Left lobe of liver (tissue), 2 donors: ENCODE measurements at regions not wholly inside any gene's neighbourhood (a gene's known extent, or its start where the extent isn't known, plus 50 kb on each side); places are given as distances from the start of the nearest gene placed in this dataset.
"Not testable (repeated sequence)": the region's sequence is repeated elsewhere in the genome, so short reads cannot be mapped to it uniquely, and the experiment has no call there.

Experiments used
- ATAC-seq: fragments of 200-7000 bp; cut with Tn5 transposase; one replicate; pipeline ENCODE4 v1.9.1; 2020; ENCODE audit warnings: mild to moderate bottlenecking, moderate library complexity
- DNase-seq: peaks from one replicate; pipeline ENCODE4 v3.0.0-alpha.2; 2020; ENCODE audit warnings: low spot score
- donor health status: DM: no; HTN: no; CAD: no; lungs with moderate emphysema.
- donor health status: DM: no; HTN: yes; CAD: no.

GRCh38 chr17:71631483-71631882 is 489.3 kb upstream of the SOX9 start:
- no peak for DNase-seq
- no peak for ATAC-seq

GRCh38 chr17:71632328-71632727 is 488.5 kb upstream of the SOX9 start:
- no peak for DNase-seq
- ATAC-seq: no peak

DNA sequence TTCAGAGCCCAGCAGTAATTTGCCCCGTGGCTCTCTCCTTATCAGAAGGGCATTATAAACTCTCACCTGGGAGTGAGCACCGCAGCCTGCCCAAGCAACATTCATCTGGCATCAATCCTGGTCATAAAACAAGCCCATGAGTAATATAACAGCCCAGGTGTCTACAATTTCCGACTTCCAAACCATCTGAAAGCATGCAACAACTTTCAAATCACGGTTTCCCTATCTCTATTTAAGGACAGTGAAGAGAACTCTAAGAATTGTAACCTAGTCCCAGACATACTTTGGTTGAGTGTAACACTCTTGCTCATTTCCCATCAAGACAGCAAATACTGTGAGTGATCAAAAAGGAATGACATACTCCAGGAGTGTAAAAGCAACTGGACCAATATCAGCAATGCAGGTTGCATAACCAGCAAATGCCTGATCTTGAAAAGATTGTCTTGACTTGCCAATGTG is 487.4 kb upstream of the SOX9 start:
- no peak for ATAC-seq
- DNase-seq: no peak

GRCh38 chr17:71634376-71634775 is 486.4 kb upstream of the SOX9 start:
- DNase-seq (no peak), ATAC-seq (no peak)

- no peak for DNase-seq
- no peak for ATAC-seq
Measured at GRCh38 chr17:71635187-71635586, 485.6 kb upstream of the SOX9 start.

GRCh38 chr17:71636644-71637043 is 484.2 kb upstream of the SOX9 start:
- DNase-seq: no peak
- ATAC-seq: no peak

DNA sequence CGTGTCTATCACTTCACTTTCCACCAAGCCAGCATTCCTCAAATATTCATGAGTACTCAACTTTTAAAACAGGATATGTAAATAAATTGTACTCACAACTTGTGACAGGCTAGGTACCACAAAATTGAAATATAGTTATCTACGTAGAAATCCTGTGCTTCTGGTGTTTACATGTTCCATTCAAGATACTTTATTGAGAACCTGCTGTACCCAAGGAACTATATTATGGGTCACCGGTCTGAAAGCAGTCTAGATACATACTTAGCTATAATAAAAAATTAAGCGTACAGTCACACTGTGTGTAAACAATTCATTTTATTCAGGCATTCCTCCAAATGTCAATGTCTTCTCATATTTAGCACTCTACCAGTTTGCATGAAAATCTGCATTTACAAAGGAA is 482.2 kb upstream of the SOX9 start:
- no peak for DNase-seq
- no peak for ATAC-seq

GRCh38 chr17:71639865-71640264 is 481.0 kb upstream of the SOX9 start:
- ATAC-seq: no peak
- no peak for DNase-seq

GRCh38 chr17:71646890-71647289 is 473.9 kb upstream of the SOX9 start:
- ATAC-seq, DNase-seq: not testable (repeated sequence)

DNA sequence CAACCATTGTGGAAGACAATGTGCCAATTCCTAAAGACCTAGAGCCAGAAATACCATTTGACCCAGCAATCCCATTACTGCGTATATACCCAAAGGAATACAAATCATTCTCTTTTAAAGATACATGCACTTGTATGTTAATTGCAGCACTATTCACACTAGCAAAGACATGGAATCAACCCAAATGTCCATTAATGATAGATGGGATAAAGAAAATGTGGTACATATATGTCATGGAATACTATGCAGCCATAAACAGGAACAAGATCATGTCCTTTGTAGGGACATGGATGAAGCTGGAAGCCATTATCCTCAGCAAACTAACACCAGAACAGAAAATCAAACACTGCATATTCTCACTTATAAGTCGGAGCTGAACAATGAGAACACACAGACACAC is 472.5 kb upstream of the SOX9 start:
- not testable (repeated sequence) for ATAC-seq, DNase-seq

DNA sequence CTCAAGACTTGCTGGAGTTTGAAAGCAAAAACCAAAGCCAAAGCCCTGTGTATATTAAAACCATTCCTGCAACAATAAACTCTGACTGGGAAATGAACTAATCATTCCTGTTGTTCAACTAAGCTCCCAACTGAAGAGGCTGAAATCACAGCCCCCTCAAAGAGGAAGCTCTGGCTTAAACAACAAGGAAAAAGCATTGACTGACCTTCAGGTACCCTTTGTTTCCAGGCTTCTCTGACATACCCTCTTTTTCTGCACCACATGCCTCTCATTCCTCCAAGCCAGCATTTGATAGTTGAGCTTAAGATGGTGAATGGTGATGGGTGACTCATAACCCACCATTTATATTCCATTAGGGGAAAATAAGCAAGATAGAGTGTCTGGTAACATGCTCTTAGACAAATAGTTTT is 470.9 kb upstream of the SOX9 start:
- no peak for ATAC-seq
- no peak for DNase-seq

DNA sequence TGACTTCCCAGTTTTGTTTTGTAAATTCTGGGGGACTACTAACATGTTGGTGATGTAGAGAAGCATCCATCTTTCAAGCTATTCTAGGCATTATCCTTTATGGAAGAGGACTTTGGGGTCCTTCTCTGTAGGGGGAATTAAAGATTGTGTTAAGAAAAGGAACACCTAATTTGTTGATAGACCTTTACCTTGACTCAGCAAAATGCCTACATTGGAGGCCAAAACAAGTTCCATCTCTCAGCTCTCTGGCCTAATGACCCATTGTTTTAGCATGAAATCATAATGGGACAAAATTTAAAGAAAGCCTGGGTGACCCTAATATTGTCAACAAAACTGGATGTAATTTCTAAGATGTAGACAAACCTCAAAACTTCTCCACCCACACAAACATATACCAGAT is 465.3 kb upstream of the SOX9 start:
- no peak for DNase-seq
- ATAC-seq: no peak

DNA sequence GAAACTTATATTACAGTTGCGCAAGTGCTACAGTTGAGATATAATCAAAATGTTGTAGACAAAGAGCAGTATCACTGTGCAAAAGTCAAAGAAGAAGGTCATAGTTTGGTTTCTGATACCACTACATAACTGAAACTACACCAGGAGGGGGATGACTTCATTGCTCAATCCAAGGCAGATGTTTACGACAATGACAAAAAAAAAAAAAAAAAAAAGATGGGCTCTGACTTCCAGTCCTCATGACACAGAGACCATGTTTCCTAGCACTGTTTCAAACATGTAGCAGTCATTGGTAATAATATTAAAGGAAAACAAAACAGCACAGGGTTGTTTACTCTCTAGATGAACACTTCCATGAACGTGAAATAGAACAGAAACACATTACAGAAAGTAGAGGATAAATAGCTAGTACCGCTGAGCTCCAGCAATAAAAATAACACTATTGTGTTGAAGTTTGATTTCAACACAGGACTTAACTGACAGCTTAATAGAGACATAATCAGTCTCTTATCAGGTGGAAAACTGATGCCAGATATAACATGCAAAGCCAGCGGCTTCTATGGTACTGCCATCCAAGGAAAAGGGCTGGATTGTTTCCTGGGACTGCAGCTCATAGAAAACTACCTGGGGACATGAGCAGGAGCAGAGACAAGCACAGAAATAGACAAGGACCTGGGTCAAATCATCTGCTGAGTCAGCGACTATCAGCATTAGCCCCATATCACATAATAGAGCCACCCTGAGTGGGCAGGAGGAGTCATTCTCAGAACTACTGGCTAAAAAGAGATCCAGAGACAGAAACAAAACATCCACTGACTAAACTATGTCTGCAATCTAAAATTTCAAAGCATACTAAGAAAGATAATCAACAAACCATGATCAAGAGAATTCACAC is 463.6 kb upstream of the SOX9 start:
- no peak for ATAC-seq
- DNase-seq: no peak

DNA sequence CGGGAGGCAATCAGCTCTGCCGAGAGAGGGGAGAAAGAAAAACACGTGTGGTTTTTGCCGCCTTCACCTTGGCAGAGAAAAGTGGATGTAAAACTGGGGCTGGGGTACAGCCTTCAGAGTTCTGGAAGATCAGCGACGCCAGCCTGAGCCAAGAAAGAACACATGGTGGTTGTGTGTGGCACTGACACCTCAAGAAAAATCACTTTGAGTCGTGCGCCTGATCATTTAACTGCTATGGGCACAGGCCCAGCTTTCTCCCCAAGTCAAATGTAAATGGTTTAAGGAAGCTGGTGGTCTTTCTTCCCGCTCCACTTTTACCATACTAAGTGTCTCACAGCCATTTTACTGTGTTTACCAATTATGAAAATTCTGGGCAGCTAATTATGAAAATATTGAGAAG is 461.8 kb upstream of the SOX9 start:
- ATAC-seq: no peak
- DNase-seq: no peak

- ATAC-seq (no peak), DNase-seq (no peak)
Measured at GRCh38 chr17:71664861-71665260, 456.0 kb upstream of the SOX9 start.

DNA sequence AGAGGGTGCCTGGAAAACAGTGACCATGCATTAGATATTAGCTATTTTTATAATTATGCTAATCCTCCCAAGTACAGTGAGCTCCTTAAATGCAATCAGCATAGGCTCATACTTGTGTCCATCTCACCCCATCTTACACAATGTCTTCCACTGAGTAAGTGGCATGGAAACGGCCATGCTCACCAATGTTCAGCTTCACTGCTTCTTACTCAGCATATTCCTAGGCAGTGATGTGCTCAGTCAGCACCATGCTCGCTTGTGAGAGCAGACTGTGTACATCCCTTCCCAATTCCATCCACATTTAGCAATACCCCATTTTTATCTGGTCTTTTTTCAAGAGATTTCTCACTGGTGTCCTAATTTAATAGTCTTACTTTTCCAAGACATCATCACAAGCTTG is 454.8 kb upstream of the SOX9 start:
- ATAC-seq (no peak), DNase-seq (no peak)

- no peak for ATAC-seq
Measured at GRCh38 chr17:71667661-71668060, 453.2 kb upstream of the SOX9 start.

DNA sequence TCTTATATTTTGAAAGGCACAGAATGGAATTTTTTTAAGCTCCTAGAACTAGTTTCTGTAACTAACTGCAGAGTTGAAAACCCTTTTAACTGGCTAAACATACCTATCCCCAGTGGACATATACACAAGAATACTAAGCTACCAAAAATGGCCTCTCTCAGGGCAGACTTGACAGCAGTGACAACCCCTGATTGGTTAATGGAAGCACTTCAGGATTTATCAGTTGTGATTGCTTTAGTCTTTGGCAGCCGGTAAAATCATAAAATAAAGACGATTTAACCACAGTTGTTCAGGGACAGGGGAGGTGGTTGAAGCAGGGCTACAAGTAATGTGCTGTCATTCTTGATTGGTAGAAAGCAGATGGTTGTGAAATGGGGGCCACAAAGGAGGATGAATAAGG is 452.0 kb upstream of the SOX9 start:
- no peak for ATAC-seq
- no peak for DNase-seq

More at GRCh38 chr17:71667661-71668060, 453.2 kb upstream of the SOX9 start:
- DNase-seq: no peak

DNA sequence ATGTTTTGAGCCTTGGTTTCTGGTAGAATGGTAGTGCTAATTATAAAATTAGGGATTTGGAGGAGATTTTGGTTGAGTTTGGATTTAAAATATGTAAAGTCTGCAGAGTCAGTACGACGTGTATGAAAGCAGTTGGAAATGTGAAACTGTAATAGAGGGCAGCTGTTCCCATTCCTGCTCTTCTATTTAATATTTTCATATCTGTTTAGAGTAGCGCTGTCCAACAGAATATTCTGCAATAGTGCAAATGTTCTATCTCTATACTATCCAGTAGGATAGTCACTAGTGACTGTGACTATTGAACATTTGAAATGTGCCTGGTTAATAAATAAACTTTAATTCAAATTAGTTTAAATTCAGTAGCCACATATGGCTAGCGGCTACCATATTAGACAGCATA is 443.4 kb upstream of the SOX9 start:
- DNase-seq (no peak), ATAC-seq (no peak)

DNA sequence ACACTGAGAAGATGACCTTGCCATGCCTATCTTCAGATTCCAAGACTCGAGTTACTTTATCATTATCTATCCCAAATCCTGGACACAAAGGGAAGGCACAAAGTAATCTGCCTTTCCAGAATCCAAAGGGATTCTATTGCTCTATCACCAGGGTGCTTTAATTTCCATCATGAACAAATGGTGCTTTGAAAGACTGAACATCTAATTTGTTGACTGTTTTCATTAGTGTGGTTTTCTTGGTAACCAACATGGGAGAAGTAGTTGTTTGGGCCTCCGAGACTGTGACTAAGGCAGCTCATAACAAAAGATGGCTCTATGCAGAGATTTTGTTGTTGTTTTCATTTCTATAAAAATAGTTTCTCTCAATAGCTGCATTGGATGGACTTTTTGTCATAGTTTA is 441.0 kb upstream of the SOX9 start:
- no peak for ATAC-seq
- DNase-seq: no peak

DNA sequence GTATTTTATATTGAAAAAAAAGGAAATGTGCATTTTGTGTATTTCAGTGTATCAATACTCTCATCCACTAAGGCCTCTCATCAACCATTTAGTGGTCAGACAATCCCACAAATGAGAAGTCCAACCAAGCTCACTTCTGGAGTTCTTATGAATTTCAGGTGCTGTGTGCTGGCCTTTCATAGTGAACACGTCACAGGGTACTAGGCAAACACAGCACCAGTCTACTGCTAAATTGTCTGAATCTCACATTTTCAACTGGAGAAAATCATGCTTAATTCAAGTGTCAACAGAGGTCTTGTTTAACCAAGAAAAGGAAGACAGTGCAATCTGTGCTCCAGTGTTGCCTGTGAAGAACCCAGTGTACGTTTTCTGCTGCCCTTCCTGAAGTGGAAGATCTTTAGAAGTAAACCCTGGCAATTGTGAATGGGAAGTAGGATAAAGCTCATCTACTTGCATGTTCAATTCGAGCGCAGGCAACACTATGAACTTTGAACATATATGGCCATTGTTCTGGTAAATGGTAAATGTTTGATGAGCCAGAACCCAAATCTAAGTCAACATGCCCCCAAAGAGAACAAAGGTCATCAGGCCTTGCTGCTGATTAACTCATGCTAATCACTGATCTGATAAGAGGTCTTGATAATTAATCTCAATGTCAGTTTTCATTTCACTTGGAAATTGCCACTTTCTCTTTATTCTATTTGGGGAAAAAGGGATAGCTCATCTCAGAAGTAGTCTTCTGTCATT is 439.2 kb upstream of the SOX9 start:
- DNase-seq: no peak
- ATAC-seq: peak; percentile 40

DNA sequence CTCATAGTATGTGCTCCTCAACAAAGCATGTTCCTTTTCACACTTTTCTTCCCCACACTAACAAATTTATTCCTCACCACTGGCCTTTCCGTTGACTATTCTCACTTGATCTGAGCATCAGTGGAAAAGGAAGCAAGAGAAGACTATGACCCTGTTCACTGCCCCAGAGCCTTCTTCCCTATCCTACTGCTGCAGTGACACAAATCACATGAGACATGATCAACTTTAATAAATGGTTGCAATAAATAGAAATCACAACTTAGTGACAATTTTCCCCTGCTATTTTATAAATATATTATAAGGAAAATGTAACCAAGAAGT is 438.7 kb upstream of the SOX9 start:
- ATAC-seq: peak; percentile 13
- DNase-seq: no peak
